Breast epithelium (tissue), 4 donors: ENCODE measurements at regions not wholly inside any gene's neighbourhood (a gene's known extent, or its start where the extent isn't known, plus 50 kb on each side); places are given as distances from the start of the nearest gene placed in this dataset.

Experiments used
- DNase-seq, 2 donors: peaks; one replicate each; pipeline ENCODE4 v3.0.0-alpha.2; 2019; ENCODE audit warnings: low spot score in 2 of 2
- H3K27ac ChIP-seq, 2 donors: fragments of 200-600 bp; sonication (generic) in 1 of 2; one replicate each; pipeline ENCODE4 v1.5.1; 2016 to 2019; ENCODE audit warnings: mild to moderate bottlenecking in 1 of 2
- H3K27me3 ChIP-seq, 2 donors: fragments of 200-600 bp; sonication (generic) in 1 of 2; one replicate each; pipeline versions ENCODE4 v1.5.1 to v1.6.0; 2017 to 2019; ENCODE audit warnings: control low read depth in 1 of 2, mild to moderate bottlenecking in 1 of 2
- H3K36me3 ChIP-seq: fragments of 200-600 bp; one replicate; pipeline ENCODE4 v1.5.1; 2019
- H3K4me1 ChIP-seq, 2 donors: fragments of 200-600 bp; sonication (generic); one replicate each; pipeline ENCODE4 v1.5.1; 2016 to 2019; ENCODE audit warnings: control low read depth in 1 of 2
- H3K4me3 ChIP-seq, 3 donors: fragments of 200-600 bp; sonication (generic); 1 replicate in 2 of 3; 2 replicates in 1 of 3; pipeline ENCODE4 v1.5.1; 2016 to 2019; ENCODE audit warnings: mild to moderate bottlenecking in 3 of 3, moderate library complexity in 2 of 3
- H3K9me3 ChIP-seq, 2 donors: fragments of 200-600 bp; sonication (generic) in 1 of 2; one replicate each; pipeline ENCODE4 v1.5.1; 2016 to 2019; ENCODE audit warnings: control low read depth in 1 of 2
- CTCF ChIP-seq, 3 donors: fragments of 450-650 bp; IDR thresholded peaks; one replicate each; pipeline ENCODE4 v1.5.1; 2016 to 2017; ENCODE audit warnings: antibody characterized with exemption in 3 of 3, mild to moderate bottlenecking in 3 of 3, moderate library complexity in 3 of 3
- POLR2A ChIP-seq: fragments of 450-650 bp; IDR thresholded peaks from one replicate; pipeline ENCODE4 v1.6.1; 2016; ENCODE audit warnings: antibody characterized with exemption, mild to moderate bottlenecking, moderate library complexity
- POLR2AphosphoS5 ChIP-seq, 3 donors: sonication (generic); formaldehyde crosslinking; IDR thresholded peaks; one replicate each; pipeline ENCODE4 v1.6.1; 2017; ENCODE audit warnings: antibody characterized with exemption in 3 of 3
- intact Hi-C: fragments of 100-400 bp; cut with DNase I; formaldehyde crosslinking; loops from one replicate; pipeline ENCODE4 v1.15.1; 2023; ENCODE audit warnings: low total_unique reads

DNA sequence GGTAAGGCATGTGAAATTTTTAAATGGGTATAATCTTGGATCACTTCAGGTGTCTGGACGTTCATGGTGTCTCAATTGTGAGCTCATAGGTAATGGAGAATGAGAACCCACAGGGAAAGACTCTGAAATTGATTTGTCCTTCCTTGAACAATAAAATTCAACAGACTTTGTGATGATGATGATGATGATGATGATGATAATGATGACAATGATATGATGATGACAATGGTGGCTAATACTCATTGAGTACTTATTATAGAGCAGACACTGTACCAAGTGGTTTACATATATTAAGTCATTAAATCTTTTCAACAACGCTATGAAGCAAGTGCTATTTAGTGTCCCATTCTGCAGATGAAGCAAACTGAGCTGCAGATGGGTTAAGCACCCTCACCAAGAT, 86.6 kb upstream of the BDNF start:
- Histone ChIP-seq H3K4me3 (no peak overlapping the region), H3K9me3 (no peaks in the 10 kb centered on the region), H3K27ac (no peak overlapping the region), H3K27me3 (no peaks in the 10 kb centered on the region), H3K36me3 (no peaks in the 10 kb centered on the region), H3K4me1 (no peaks in the 10 kb centered on the region)
- intact Hi-C loops: no loop called here
- TF ChIP-seq POLR2AphosphoS5 (IDR thresholded peaks at IDR 0.05) (no peak), POLR2A (no peak), CTCF (IDR thresholded peaks at IDR 0.05) (no peak)
- DNase-seq: no peak

DNA sequence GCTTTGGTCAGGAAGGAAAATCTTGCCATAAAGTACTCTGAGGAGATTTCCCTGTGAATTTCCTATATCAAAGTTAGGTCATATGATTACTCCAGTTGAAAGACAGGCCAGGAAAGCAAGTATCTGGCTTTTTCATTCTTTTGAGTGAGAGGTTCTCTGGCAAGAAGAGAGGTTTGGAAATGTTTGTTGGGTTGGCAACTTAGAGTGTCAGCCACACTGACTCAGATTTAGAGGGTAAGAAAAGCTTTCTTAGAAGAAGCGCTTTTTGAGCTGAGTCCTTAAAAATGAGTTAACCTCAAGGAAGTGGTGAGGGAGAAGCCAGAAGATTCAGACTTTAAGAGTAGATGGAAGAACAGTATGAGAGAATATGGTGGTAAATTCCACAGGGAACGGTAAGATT, 86.1 kb upstream of the BDNF start:
- intact Hi-C loops: no loop called here
- Histone ChIP-seq H3K36me3 (no peaks in the 10 kb centered on the region), H3K4me3 (no peak overlapping the region), H3K4me1 (no peaks in the 10 kb centered on the region), H3K9me3 (no peaks in the 10 kb centered on the region), H3K27me3 (no peaks in the 10 kb centered on the region), H3K27ac (no peak overlapping the region)
- DNase-seq: no peak
- no peak for TF ChIP-seq POLR2A
- no peak for TF ChIP-seq CTCF (IDR thresholded peaks at IDR 0.05)
- TF ChIP-seq POLR2AphosphoS5 (IDR thresholded peaks at IDR 0.05): no peak

GRCh38 chr11:27783701-27784355, 83.6 kb upstream of the BDNF start:
- Histone ChIP-seq H3K36me3 (no peaks in the 10 kb centered on the region), H3K4me3 (no peak overlapping the region), H3K27ac (no peak overlapping the region), H3K4me1 (no peaks in the 10 kb centered on the region), H3K9me3 (no peaks in the 10 kb centered on the region), H3K27me3 (no peaks in the 10 kb centered on the region)
- intact Hi-C loops: no loop called here
- TF ChIP-seq POLR2A (no peak), CTCF (IDR thresholded peaks at IDR 0.05) (no peak), POLR2AphosphoS5 (IDR thresholded peaks at IDR 0.05) (no peak)
- DNase-seq: no peak

DNA sequence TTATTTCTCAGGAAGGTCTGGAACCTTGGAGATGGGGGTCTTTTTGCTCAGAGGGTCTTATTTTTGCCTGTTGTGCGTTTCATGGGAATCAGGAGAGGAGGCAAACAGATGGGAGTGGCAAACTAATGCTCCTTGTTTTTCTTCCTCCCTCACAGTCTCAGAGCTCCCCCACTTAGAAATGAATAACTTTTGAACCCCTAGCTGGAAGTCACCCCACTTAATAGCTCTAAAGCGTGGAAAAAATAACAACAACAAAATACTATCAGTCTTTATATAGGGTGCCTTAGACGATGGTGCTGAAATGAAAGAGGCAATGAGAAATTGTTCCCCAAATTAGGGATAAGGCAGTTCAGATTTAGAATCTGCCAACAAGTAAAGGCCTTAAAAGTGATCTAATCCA, 76.8 kb upstream of the BDNF start:
- DNase-seq: no peak
- intact Hi-C loops: no loop called here
- Histone ChIP-seq H3K27me3 (no peaks in the 10 kb centered on the region), H3K4me1 (no peaks in the 10 kb centered on the region), H3K9me3 (no peaks in the 10 kb centered on the region), H3K27ac (no peak overlapping the region), H3K4me3 (no peak overlapping the region), H3K36me3 (no peaks in the 10 kb centered on the region)
- TF ChIP-seq POLR2A: no peak
- no peak for TF ChIP-seq CTCF (IDR thresholded peaks at IDR 0.05)
- TF ChIP-seq POLR2AphosphoS5 (IDR thresholded peaks at IDR 0.05): no peak

DNA sequence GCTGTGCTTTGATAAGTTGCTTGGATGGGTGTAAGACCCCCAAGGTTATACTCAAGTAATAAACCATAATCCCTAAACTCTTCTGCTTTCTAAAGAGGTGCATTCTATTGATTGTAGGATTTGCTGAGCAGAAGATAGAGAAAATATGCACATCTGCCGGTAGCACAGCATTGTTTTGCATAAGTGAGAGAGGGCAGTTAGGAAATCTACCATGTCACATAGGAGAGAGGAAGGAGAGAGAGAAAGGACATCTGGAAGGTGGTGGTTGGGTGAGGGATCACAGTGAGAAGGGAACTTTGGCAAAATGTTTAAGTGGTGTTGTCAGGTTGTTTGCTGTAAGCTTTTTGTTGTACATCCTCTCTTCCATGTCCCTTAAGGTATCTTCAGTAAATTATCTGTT, 73.6 kb upstream of the BDNF start:
- no peak for DNase-seq
- Histone ChIP-seq H3K4me1 (no peaks in the 10 kb centered on the region), H3K27me3 (no peaks in the 10 kb centered on the region), H3K4me3 (no peak overlapping the region), H3K36me3 (no peaks in the 10 kb centered on the region), H3K27ac (no peak overlapping the region), H3K9me3 (no peaks in the 10 kb centered on the region)
- TF ChIP-seq POLR2AphosphoS5 (IDR thresholded peaks at IDR 0.05) (no peak), POLR2A (no peak), CTCF (IDR thresholded peaks at IDR 0.05) (no peak)
- intact Hi-C loops: loop anchor here (2.0 to 5.0 kb wide), 2 partner anchors 73 to 522 kb away; partner anchors contain the start of gene BDNF
